ENCODE measurements at regions not wholly inside any gene's neighbourhood (a gene's known extent, or its start where the extent isn't known, plus 50 kb on each side); places are given as distances from the start of the nearest gene placed in this dataset.

GRCh38 chr13:70894258-70894657 lies 786.0 kb upstream of the KLHL1 start:
- CTCF ChIA-PET = no interaction called here

GRCh38 chr13:70893832-70894231 lies 785.6 kb upstream of the KLHL1 start:
- Mint-ChIP-seq H3K27me3 (ENCODE audit: insufficient read depth, unreplicated experiment) (no peaks in the 10 kb centered on the region), H3K9me3 (ENCODE audit: unreplicated experiment) (no peaks in the 10 kb centered on the region), H3K36me3 (ENCODE audit: insufficient read depth, unreplicated experiment) (no peaks in the 10 kb centered on the region), H3K27ac (ENCODE audit: low read depth, unreplicated experiment) (no peak overlapping the region), H3K4me3 (ENCODE audit: unreplicated experiment) (no peak overlapping the region), H3K4me1 (ENCODE audit: insufficient read depth, unreplicated experiment) (no peaks in the 10 kb centered on the region)
- no peak for DNase-seq (ENCODE audit: unreplicated experiment)
- POLR2A ChIA-PET = no interaction called here
- intact Hi-C loops (cut with micrococcal nuclease) = no loop called here
- no peak for TF ChIP-seq CTCF (IDR thresholded peaks at IDR 0.05; ENCODE audit: unreplicated experiment)
- CTCF ChIA-PET = no interaction called here
- no TSS peak for BruUV-seq (replicated peaks)

More at GRCh38 chr13:70894258-70894657, 786.0 kb upstream of the KLHL1 start:
- Mint-ChIP-seq H3K4me1 (ENCODE audit: insufficient read depth, unreplicated experiment) (no peaks in the 10 kb centered on the region), H3K27ac (ENCODE audit: low read depth, unreplicated experiment) (no peak overlapping the region), H3K4me3 (ENCODE audit: unreplicated experiment) (no peak overlapping the region), H3K27me3 (ENCODE audit: insufficient read depth, unreplicated experiment) (no peaks in the 10 kb centered on the region), H3K36me3 (ENCODE audit: insufficient read depth, unreplicated experiment) (no peaks in the 10 kb centered on the region), H3K9me3 (ENCODE audit: unreplicated experiment) (no peaks in the 10 kb centered on the region)
- no TSS peak for BruUV-seq (replicated peaks)
- DNase-seq (ENCODE audit: unreplicated experiment) = no peak
- no peak for TF ChIP-seq CTCF (IDR thresholded peaks at IDR 0.05; ENCODE audit: unreplicated experiment)
- intact Hi-C loops (cut with micrococcal nuclease) = no loop called here
- POLR2A ChIA-PET = no interaction called here

DNA sequence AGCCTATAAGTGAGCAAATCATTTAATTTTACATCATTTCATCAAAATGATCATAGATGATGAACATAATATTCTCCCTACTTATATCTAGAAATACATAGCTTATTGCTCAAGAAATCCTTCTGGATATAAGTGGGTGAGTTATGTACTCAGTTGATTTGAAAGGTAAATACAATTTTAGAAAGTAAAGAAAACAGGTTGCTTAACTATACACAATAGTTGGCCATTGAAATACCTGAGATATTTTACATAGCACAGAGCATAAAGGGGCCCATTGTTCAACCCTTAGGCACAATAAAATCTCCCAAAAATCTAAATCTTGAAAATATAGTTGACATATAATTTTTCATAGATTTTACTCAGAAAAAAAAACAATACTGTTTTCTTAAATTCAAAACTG lies 782.0 kb upstream of the KLHL1 start:
- POLR2A ChIA-PET = no interaction called here
- Mint-ChIP-seq H3K27ac (ENCODE audit: low read depth, unreplicated experiment) (no peak overlapping the region), H3K4me3 (ENCODE audit: unreplicated experiment) (no peak overlapping the region), H3K36me3 (ENCODE audit: insufficient read depth, unreplicated experiment) (no peaks in the 10 kb centered on the region), H3K9me3 (ENCODE audit: unreplicated experiment) (no peaks in the 10 kb centered on the region), H3K27me3 (ENCODE audit: insufficient read depth, unreplicated experiment) (no peaks in the 10 kb centered on the region), H3K4me1 (ENCODE audit: insufficient read depth, unreplicated experiment) (no peaks in the 10 kb centered on the region)
- no peak for DNase-seq (ENCODE audit: unreplicated experiment)
- no TSS peak for BruUV-seq (replicated peaks)
- intact Hi-C loops (cut with micrococcal nuclease) = no loop called here
- CTCF ChIA-PET = no interaction called here
- no peak for TF ChIP-seq CTCF (IDR thresholded peaks at IDR 0.05; ENCODE audit: unreplicated experiment)

- POLR2A ChIA-PET = interaction anchor here (0.7 kb wide), 1 partner anchor 413 kb away, joined by 3 read pairs; no protein-coding TSS in a partner anchor
- CTCF ChIA-PET = no interaction called here
- no peaks in the 10 kb centered on the region for H3K4me1 Mint-ChIP-seq (ENCODE audit: insufficient read depth, unreplicated experiment)
- TF ChIP-seq CTCF (IDR thresholded peaks at IDR 0.05; ENCODE audit: unreplicated experiment) = no peak
- H3K9me3 Mint-ChIP-seq (ENCODE audit: unreplicated experiment) = no peaks in the 10 kb centered on the region
- no peaks in the 10 kb centered on the region for H3K27me3 Mint-ChIP-seq (ENCODE audit: insufficient read depth, unreplicated experiment)
- no peak overlapping the region for H3K4me3 Mint-ChIP-seq (ENCODE audit: unreplicated experiment)
- no peak overlapping the region for H3K27ac Mint-ChIP-seq (ENCODE audit: low read depth, unreplicated experiment)
- no TSS peak for BruUV-seq (replicated peaks)
- no peaks in the 10 kb centered on the region for H3K36me3 Mint-ChIP-seq (ENCODE audit: insufficient read depth, unreplicated experiment)
- DNase-seq (ENCODE audit: unreplicated experiment) = no peak
- intact Hi-C loops (cut with micrococcal nuclease) = no loop called here
Measured at GRCh38 chr13:70889163-70889562, 780.9 kb upstream of the KLHL1 start.

Data from MCF 10A (cell line).